Aorta (tissue), 5 donors: ENCODE measurements at regions not wholly inside any gene's neighbourhood (a gene's known extent, or its start where the extent isn't known, plus 50 kb on each side); places are given as distances from the start of the nearest gene placed in this dataset.

ENCODE experiments used
- ATAC-seq: fragments of 200-7000 bp; cut with Tn5 transposase; one replicate; pipeline ENCODE4 v1.9.1; 2022; ENCODE audit warnings: moderate library complexity; ENCODE audit not compliant: low FRiP score
- DNase-seq, 2 donors: peaks; one replicate each; pipeline ENCODE4 v3.0.0-alpha.2; 2020
- H3K27ac ChIP-seq, 2 donors: one replicate each; pipeline ENCODE4 v1.5.1; 2013; ENCODE audit warnings: low read length in 2 of 2, mild to moderate bottlenecking in 2 of 2, moderate library complexity in 2 of 2, control low read depth in 1 of 2, inconsistent platforms in 1 of 2, low read depth in 1 of 2
- H3K27me3 ChIP-seq, 2 donors: one replicate each; pipeline ENCODE4 v1.6.1; 2013; ENCODE audit warnings: control low read depth in 1 of 2, low read length in 1 of 2, mild to moderate bottlenecking in 1 of 2, moderate library complexity in 1 of 2; ENCODE audit not compliant: insufficient read depth in 2 of 2, control insufficient read depth in 1 of 2
- H3K36me3 ChIP-seq, 2 donors: one replicate each; pipeline ENCODE4 v1.6.1; 2013; ENCODE audit warnings: control low read depth in 1 of 2, low read length in 1 of 2, mild to moderate bottlenecking in 1 of 2; ENCODE audit not compliant: insufficient read depth in 2 of 2, control insufficient read depth in 1 of 2
- H3K4me1 ChIP-seq, 2 donors: one replicate each; pipeline ENCODE4 v1.6.1; 2013; ENCODE audit warnings: low read length in 2 of 2, control low read depth in 1 of 2, mild to moderate bottlenecking in 1 of 2, moderate library complexity in 1 of 2; ENCODE audit not compliant: insufficient read depth in 2 of 2, control insufficient read depth in 1 of 2
- H3K4me3 ChIP-seq, 2 donors: one replicate each; pipeline ENCODE4 v1.5.1; 2013; ENCODE audit warnings: low read length in 2 of 2, control low read depth in 1 of 2, mild to moderate bottlenecking in 1 of 2
- H3K9me3 ChIP-seq: one replicate; pipeline ENCODE4 v1.6.1; 2013; ENCODE audit warnings: mild to moderate bottlenecking, low read length; ENCODE audit not compliant: control insufficient read depth
- WGBS, 2 donors: extraction: QIAGEN DNeasy Blood & Tissue Kit; methylation state at CpG; one replicate each; pipeline ENCODE4 v1.1.7; 2013; 5-methylcytosine and 5-hydroxymethylcytosine counted together
- intact Hi-C, 2 donors: fragments of 100-400 bp; cut with DNase I; formaldehyde crosslinking; loops; one replicate each; pipeline versions ENCODE4 v1.14.2 to v1.15.0; 2022
- donor health status: healthy with polysubstance abuse.
- donor health status: Bipolar disorder and iron deficiency.
- donor health status: DM: no; HTN: no; CAD: no.
- donor health status: DM: no; HTN: no; CAD: no.
- donor health status: DM: yes; HTN: yes; CAD: no.

GRCh38 chr22:47318041-47318737 lies 555.7 kb downstream of the TBC1D22A start:
- Histone ChIP-seq H3K27me3 (no peaks in the 10 kb centered on the region), H3K9me3 (peaks cover 10% of the 10 kb centered on the region), H3K27ac (no peak overlapping the region), H3K4me3 (no peak overlapping the region), H3K36me3 (no peaks in the 10 kb centered on the region), H3K4me1 (no peaks in the 10 kb centered on the region)
- 69 to 76% methylated on average over 9 of the region's 9 CpGs for WGBS, 2 donors
- intact Hi-C loops = no loop called here
- DNase-seq = no peak
- no peak for ATAC-seq

- WGBS, 2 donors = 41 to 45% methylated on average over 7 of the region's 7 CpGs
These were observed 553.5 kb downstream of the TBC1D22A start for GRCh38 chr22:47315862-47316419.

GRCh38 chr22:47310601-47311000 lies 548.2 kb downstream of the TBC1D22A start:
- Histone ChIP-seq H3K4me3 (no peak overlapping the region), H3K27me3 (no peaks in the 10 kb centered on the region), H3K36me3 (no peaks in the 10 kb centered on the region), H3K27ac (no peak overlapping the region), H3K9me3 (no peaks in the 10 kb centered on the region), H3K4me1 (no peaks in the 10 kb centered on the region)
- intact Hi-C loops = no loop called here
- ATAC-seq = no peak
- 71 to 82% methylated on average over 1 of the region's 1 CpG for WGBS, 2 donors
- no peak for DNase-seq

More at GRCh38 chr22:47315862-47316419, 553.5 kb downstream of the TBC1D22A start:
- DNase-seq (no peak), ATAC-seq (no peak)
- no peaks in the 10 kb centered on the region for H3K36me3 ChIP-seq
- intact Hi-C loops = no loop called here
- no peak overlapping the region for H3K27ac ChIP-seq
- no peaks in the 10 kb centered on the region for H3K4me1 ChIP-seq
- no peak overlapping the region for H3K4me3 ChIP-seq
- no peaks in the 10 kb centered on the region for H3K27me3 ChIP-seq
- peaks cover 4% of the 10 kb centered on the region for H3K9me3 ChIP-seq

GRCh38 chr22:47309946-47310345 lies 547.5 kb downstream of the TBC1D22A start:
- H3K4me3 ChIP-seq = no peak overlapping the region
- DNase-seq (no peak), ATAC-seq (no peak)
- 88 to 91% methylated on average over 4 of the region's 4 CpGs for WGBS, 2 donors
- H3K9me3 ChIP-seq = no peaks in the 10 kb centered on the region
- intact Hi-C loops = no loop called here
- no peaks in the 10 kb centered on the region for H3K27me3 ChIP-seq
- H3K4me1 ChIP-seq = no peaks in the 10 kb centered on the region
- H3K27ac ChIP-seq = no peak overlapping the region
- no peaks in the 10 kb centered on the region for H3K36me3 ChIP-seq

- Histone ChIP-seq H3K27me3 (no peaks in the 10 kb centered on the region), H3K36me3 (no peaks in the 10 kb centered on the region), H3K9me3 (no peaks in the 10 kb centered on the region), H3K27ac (no peak overlapping the region), H3K4me1 (no peaks in the 10 kb centered on the region), H3K4me3 (no peak overlapping the region)
- no peak for DNase-seq
- intact Hi-C loops = no loop called here
- ATAC-seq = no peak
- WGBS, 2 donors = 62 to 63% methylated on average over 6 of the region's 6 CpGs
These were observed 547.0 kb downstream of the TBC1D22A start for GRCh38 chr22:47309476-47309875.

- DNase-seq = no peak
These were observed 546.4 kb downstream of the TBC1D22A start for GRCh38 chr22:47308886-47309285.

GRCh38 chr22:47307822-47308221 lies 545.4 kb downstream of the TBC1D22A start:
- H3K9me3 ChIP-seq = no peaks in the 10 kb centered on the region
- H3K4me1 ChIP-seq = no peaks in the 10 kb centered on the region
- 68 to 75% methylated on average over 6 of the region's 6 CpGs for WGBS, 2 donors
- ATAC-seq (no peak), DNase-seq (no peak)
- no peak overlapping the region for H3K4me3 ChIP-seq
- no peaks in the 10 kb centered on the region for H3K36me3 ChIP-seq
- H3K27me3 ChIP-seq = no peaks in the 10 kb centered on the region
- intact Hi-C loops = no loop called here
- no peak overlapping the region for H3K27ac ChIP-seq

More at GRCh38 chr22:47308886-47309285, 546.4 kb downstream of the TBC1D22A start:
- no peak overlapping the region for H3K27ac ChIP-seq
- ATAC-seq = no peak
- intact Hi-C loops = no loop called here
- 81 to 83% methylated on average over 2 of the region's 2 CpGs for WGBS, 2 donors
- no peaks in the 10 kb centered on the region for H3K36me3 ChIP-seq
- H3K27me3 ChIP-seq = no peaks in the 10 kb centered on the region
- no peaks in the 10 kb centered on the region for H3K9me3 ChIP-seq
- H3K4me3 ChIP-seq = no peak overlapping the region
- H3K4me1 ChIP-seq = no peaks in the 10 kb centered on the region

GRCh38 chr22:47307326-47307725 lies 544.9 kb downstream of the TBC1D22A start:
- DNase-seq = no peak
- Histone ChIP-seq H3K36me3 (no peaks in the 10 kb centered on the region), H3K9me3 (no peaks in the 10 kb centered on the region), H3K4me1 (no peaks in the 10 kb centered on the region), H3K27me3 (no peaks in the 10 kb centered on the region), H3K4me3 (no peak overlapping the region), H3K27ac (no peak overlapping the region)
- 78% methylated on average over 5 of the region's 5 CpGs for WGBS, 2 donors
- intact Hi-C loops = no loop called here
- no peak for ATAC-seq

- Histone ChIP-seq H3K27ac (no peak overlapping the region), H3K4me1 (no peaks in the 10 kb centered on the region), H3K36me3 (no peaks in the 10 kb centered on the region), H3K9me3 (no peaks in the 10 kb centered on the region), H3K4me3 (no peak overlapping the region), H3K27me3 (no peaks in the 10 kb centered on the region)
- WGBS, 2 donors = 84 to 86% methylated on average over 6 of the region's 6 CpGs
- intact Hi-C loops = no loop called here
- no peak for DNase-seq
- ATAC-seq = no peak
These were observed 542.4 kb downstream of the TBC1D22A start for GRCh38 chr22:47304854-47305253.
